H54 (cell line): ENCODE measurements at regions not wholly inside any gene's neighbourhood (a gene's known extent, or its start where the extent isn't known, plus 50 kb on each side); places are given as distances from the start of the nearest gene placed in this dataset.

Experiments
- DNase-seq: peaks from one replicate; pipeline ENCODE4 v3.0.0; 2011; ENCODE audit warnings: low spot score, mixed read lengths; ENCODE audit not compliant: insufficient read length
- FAIRE-seq: peaks from 3 replicates; lab custom pipeline; 2011; peaks lifted over from hg19 to GRCh38; lab: Jason Lieb, UNC
- POLR2A ChIP-seq: IDR thresholded peaks from 2 replicates; pipeline ENCODE4 v1.6.1; 2011; ENCODE audit warnings: low read depth, mild to moderate bottlenecking, low read length

- no peak for TF ChIP-seq POLR2A
- DNase-seq (no peak), FAIRE-seq (no peak)
Measured at GRCh38 chr10:8758029-8758428, 703.5 kb downstream of the GATA3 start.

GRCh38 chr10:8766899-8767298 lies 712.4 kb downstream of the GATA3 start:
- no peak for FAIRE-seq
- no peak for DNase-seq
- no peak for TF ChIP-seq POLR2A

- DNase-seq (no peak), FAIRE-seq (no peak)
- TF ChIP-seq POLR2A, result no peak
Measured at GRCh38 chr10:8767591-8767990, 713.1 kb downstream of the GATA3 start.

GRCh38 chr10:8768341-8768740 lies 713.9 kb downstream of the GATA3 start:
- no peak for TF ChIP-seq POLR2A
- DNase-seq, result no peak
- FAIRE-seq, result no peak

- FAIRE-seq, result no peak
- no peak for DNase-seq
- TF ChIP-seq POLR2A, result no peak
Measured at GRCh38 chr10:8768852-8769251, 714.4 kb downstream of the GATA3 start.

- DNase-seq (no peak), FAIRE-seq (no peak)
- no peak for TF ChIP-seq POLR2A
Measured at GRCh38 chr10:8776926-8777622, 722.6 kb downstream of the GATA3 start.

- TF ChIP-seq POLR2A, result no peak
- DNase-seq, result no peak
- FAIRE-seq, result no peak
Measured at GRCh38 chr10:8778713-8779112, 724.2 kb downstream of the GATA3 start.

GRCh38 chr10:8787649-8788048 lies 733.2 kb downstream of the GATA3 start:
- no peak for TF ChIP-seq POLR2A
- no peak for DNase-seq
- FAIRE-seq, result no peak

- DNase-seq (no peak), FAIRE-seq (no peak)
- TF ChIP-seq POLR2A, result no peak
Measured at GRCh38 chr10:8790390-8790789, 735.9 kb downstream of the GATA3 start.

GRCh38 chr10:8794860-8795259 lies 740.4 kb downstream of the GATA3 start:
- no peak for FAIRE-seq
- no peak for TF ChIP-seq POLR2A
- DNase-seq, result no peak

GRCh38 chr10:8800426-8800825 lies 745.9 kb downstream of the GATA3 start:
- DNase-seq (no peak), FAIRE-seq (no peak)
- no peak for TF ChIP-seq POLR2A

- no peak for TF ChIP-seq POLR2A
- FAIRE-seq (no peak), DNase-seq (no peak)
Measured at GRCh38 chr10:8803992-8804391, 749.5 kb downstream of the GATA3 start.

GRCh38 chr10:8810677-8811076 lies 756.2 kb downstream of the GATA3 start:
- TF ChIP-seq POLR2A, result no peak
- DNase-seq (no peak), FAIRE-seq (no peak)

GRCh38 chr10:8811201-8811600 lies 756.7 kb downstream of the GATA3 start:
- no peak for DNase-seq
- no peak for TF ChIP-seq POLR2A
- no peak for FAIRE-seq

GRCh38 chr10:8815969-8816368 lies 761.5 kb downstream of the GATA3 start:
- no peak for FAIRE-seq
- no peak for TF ChIP-seq POLR2A

More at GRCh38 chr10:8815969-8816368, 761.5 kb downstream of the GATA3 start:
- DNase-seq, result no peak
